Thoracic aorta (tissue), 2 donors: ENCODE measurements at regions not wholly inside any gene's neighbourhood (a gene's known extent, or its start where the extent isn't known, plus 50 kb on each side); places are given as distances from the start of the nearest gene placed in this dataset.
"Not testable (repeated sequence)": the region's sequence is repeated elsewhere in the genome, so short reads cannot be mapped to it uniquely, and the experiment has no call there.

ENCODE experiments used
- ATAC-seq: fragments of 150-250 bp; one replicate; pipeline ENCODE4 v1.8.0; 2017; ENCODE audit warnings: low read depth; ENCODE audit not compliant: insufficient number of reproducible peaks, low FRiP score
- DNase-seq: peaks from one replicate; pipeline ENCODE4 v3.0.0-alpha.2; 2020; ENCODE audit warnings: low spot score
- H3K27ac ChIP-seq, 2 donors: fragments of 200-600 bp; sonication (generic); 1 replicate in 1 of 2; 2 replicates in 1 of 2; pipeline ENCODE4 v1.5.1; 2016; ENCODE audit warnings: mild to moderate bottlenecking in 2 of 2, moderate library complexity in 2 of 2
- H3K27me3 ChIP-seq: fragments of 200-600 bp; sonication (generic); replicated peaks from 2 replicates; pipeline ENCODE4 v1.6.0; 2016; ENCODE audit warnings: mild to moderate bottlenecking; ENCODE audit not compliant: insufficient read depth
- H3K36me3 ChIP-seq: fragments of 200-600 bp; sonication (generic); one replicate; pipeline ENCODE4 v1.5.1; 2016
- H3K4me1 ChIP-seq, 2 donors: fragments of 200-600 bp; sonication (generic); 1 replicate in 1 of 2; 2 replicates in 1 of 2; pipeline versions ENCODE4 v1.5.1 to v1.6.0; 2016; ENCODE audit warnings: low read depth in 2 of 2, mild to moderate bottlenecking in 1 of 2; ENCODE audit not compliant: control insufficient read depth in 1 of 2
- H3K4me3 ChIP-seq: fragments of 200-600 bp; sonication (generic); 2 replicates; pipeline ENCODE4 v1.5.1; 2016; ENCODE audit warnings: mild to moderate bottlenecking
- H3K9me3 ChIP-seq: fragments of 200-600 bp; sonication (generic); 2 replicates; pipeline ENCODE4 v1.5.1; 2016
- CTCF ChIP-seq: fragments of 200-600 bp; sonication (generic); IDR thresholded peaks from one replicate; pipeline ENCODE4 v1.5.1; 2019; ENCODE audit warnings: antibody characterized with exemption

GRCh38 chr9:101930783-101931182 is 192.3 kb upstream of the GRIN3A start:
- Histone ChIP-seq H3K27ac (no peak overlapping the region), H3K4me1 (no peaks in the 10 kb centered on the region), H3K27me3 (no peaks in the 10 kb centered on the region), H3K36me3 (no peaks in the 10 kb centered on the region), H3K4me3 (no peak overlapping the region), H3K9me3 (no peaks in the 10 kb centered on the region)
- DNase-seq (no peak), ATAC-seq (no peak)
- no peak for TF ChIP-seq CTCF

- Histone ChIP-seq H3K4me3 (no peak overlapping the region), H3K4me1 (no peaks in the 10 kb centered on the region), H3K27ac (no peak overlapping the region), H3K27me3 (no peaks in the 10 kb centered on the region), H3K36me3 (no peaks in the 10 kb centered on the region), H3K9me3 (no peaks in the 10 kb centered on the region)
- no peak for TF ChIP-seq CTCF
- DNase-seq = no peak
- ATAC-seq = no peak
Measured at GRCh38 chr9:101925498-101925897, 187.1 kb upstream of the GRIN3A start.

- H3K36me3 ChIP-seq = no peaks in the 10 kb centered on the region
- TF ChIP-seq CTCF = no peak
Measured at GRCh38 chr9:101923451-101923850, 185.0 kb upstream of the GRIN3A start.

GRCh38 chr9:101916948-101917347 is 178.5 kb upstream of the GRIN3A start:
- not testable (repeated sequence) for DNase-seq, ATAC-seq, H3K9me3 ChIP-seq

More at GRCh38 chr9:101923451-101923850, 185.0 kb upstream of the GRIN3A start:
- ATAC-seq (no peak), DNase-seq (no peak)
- Histone ChIP-seq H3K9me3 (no peaks in the 10 kb centered on the region), H3K27me3 (no peaks in the 10 kb centered on the region), H3K27ac (no peak overlapping the region), H3K4me1 (no peaks in the 10 kb centered on the region), H3K4me3 (no peak overlapping the region)

GRCh38 chr9:101915482-101915881 is 177.0 kb upstream of the GRIN3A start:
- ATAC-seq (no peak), DNase-seq (no peak)
- TF ChIP-seq CTCF = no peak
- Histone ChIP-seq H3K4me3 (no peak overlapping the region), H3K9me3 (no peaks in the 10 kb centered on the region), H3K27ac (no peak overlapping the region), H3K27me3 (no peaks in the 10 kb centered on the region), H3K4me1 (no peaks in the 10 kb centered on the region), H3K36me3 (no peaks in the 10 kb centered on the region)

More at GRCh38 chr9:101916948-101917347, 178.5 kb upstream of the GRIN3A start:
- H3K4me1 ChIP-seq, H3K36me3 ChIP-seq, H3K27ac ChIP-seq, H3K4me3 ChIP-seq, H3K27me3 ChIP-seq: not testable (repeated sequence)

GRCh38 chr9:101912698-101913097 is 174.3 kb upstream of the GRIN3A start:
- H3K9me3 ChIP-seq = no peaks in the 10 kb centered on the region
- H3K4me1 ChIP-seq = no peaks in the 10 kb centered on the region
- H3K4me3 ChIP-seq = no peak overlapping the region
- no peak for DNase-seq
- no peak overlapping the region for H3K27ac ChIP-seq
- ATAC-seq = no peak
- TF ChIP-seq CTCF = no peak
- H3K36me3 ChIP-seq = no peaks in the 10 kb centered on the region
- H3K27me3 ChIP-seq = no peaks in the 10 kb centered on the region
